ENCODE measurements at regions not wholly inside any gene's neighbourhood (a gene's known extent, or its start where the extent isn't known, plus 50 kb on each side); places are given as distances from the start of the nearest gene placed in this dataset.

GRCh38 chr2:155023674-155024073 lies 325.2 kb downstream of the KCNJ3 start:
- TF ChIP-seq CTCF (IDR thresholded peaks at IDR 0.05) (no peak), POLR2A (IDR thresholded peaks at IDR 0.05) (no peak)

Data from right lobe of liver (tissue), 4 donors.